ENCODE measurements at regions not wholly inside any gene's neighbourhood (a gene's known extent, or its start where the extent isn't known, plus 50 kb on each side); places are given as distances from the start of the nearest gene placed in this dataset.

- TF ChIP-seq, protein P1, sequence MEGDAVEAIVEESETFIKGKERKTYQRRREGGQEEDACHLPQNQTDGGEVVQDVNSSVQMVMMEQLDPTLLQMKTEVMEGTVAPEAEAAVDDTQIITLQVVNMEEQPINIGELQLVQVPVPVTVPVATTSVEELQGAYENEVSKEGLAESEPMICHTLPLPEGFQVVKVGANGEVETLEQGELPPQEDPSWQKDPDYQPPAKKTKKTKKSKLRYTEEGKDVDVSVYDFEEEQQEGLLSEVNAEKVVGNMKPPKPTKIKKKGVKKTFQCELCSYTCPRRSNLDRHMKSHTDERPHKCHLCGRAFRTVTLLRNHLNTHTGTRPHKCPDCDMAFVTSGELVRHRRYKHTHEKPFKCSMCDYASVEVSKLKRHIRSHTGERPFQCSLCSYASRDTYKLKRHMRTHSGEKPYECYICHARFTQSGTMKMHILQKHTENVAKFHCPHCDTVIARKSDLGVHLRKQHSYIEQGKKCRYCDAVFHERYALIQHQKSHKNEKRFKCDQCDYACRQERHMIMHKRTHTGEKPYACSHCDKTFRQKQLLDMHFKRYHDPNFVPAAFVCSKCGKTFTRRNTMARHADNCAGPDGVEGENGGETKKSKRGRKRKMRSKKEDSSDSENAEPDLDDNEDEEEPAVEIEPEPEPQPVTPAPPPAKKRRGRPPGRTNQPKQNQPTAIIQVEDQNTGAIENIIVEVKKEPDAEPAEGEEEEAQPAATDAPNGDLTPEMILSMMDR (IDR thresholded peaks at IDR 0.05): no peak
- no peak for TF ChIP-seq POLR2A (IDR thresholded peaks at IDR 0.05)
Observed at GRCh38 chr2:64218137-64218802, 74.0 kb upstream of the PELI1 start.

All from lower leg skin (tissue), 3 donors.